Loucy (cell line): ENCODE measurements at regions not wholly inside any gene's neighbourhood (a gene's known extent, or its start where the extent isn't known, plus 50 kb on each side); places are given as distances from the start of the nearest gene placed in this dataset.

Experiments
- EZH2phosphoT487 ChIP-seq: fragments of 200-600 bp; IDR thresholded peaks from 2 replicates; pipeline ENCODE4 v1.6.1; 2018; ENCODE audit warnings: antibody characterized with exemption, mild to moderate bottlenecking, moderate library complexity, borderline replicate concordance
- TF ChIP-seq, protein P1 (sequence below): fragments of 200-600 bp; sonication (generic); conservative IDR thresholded peaks from 2 replicates; pipeline ENCODE4 v1.5.1; 2014; ENCODE audit warnings: mild to moderate bottlenecking, antibody characterized with exemption, low read length

DNA sequence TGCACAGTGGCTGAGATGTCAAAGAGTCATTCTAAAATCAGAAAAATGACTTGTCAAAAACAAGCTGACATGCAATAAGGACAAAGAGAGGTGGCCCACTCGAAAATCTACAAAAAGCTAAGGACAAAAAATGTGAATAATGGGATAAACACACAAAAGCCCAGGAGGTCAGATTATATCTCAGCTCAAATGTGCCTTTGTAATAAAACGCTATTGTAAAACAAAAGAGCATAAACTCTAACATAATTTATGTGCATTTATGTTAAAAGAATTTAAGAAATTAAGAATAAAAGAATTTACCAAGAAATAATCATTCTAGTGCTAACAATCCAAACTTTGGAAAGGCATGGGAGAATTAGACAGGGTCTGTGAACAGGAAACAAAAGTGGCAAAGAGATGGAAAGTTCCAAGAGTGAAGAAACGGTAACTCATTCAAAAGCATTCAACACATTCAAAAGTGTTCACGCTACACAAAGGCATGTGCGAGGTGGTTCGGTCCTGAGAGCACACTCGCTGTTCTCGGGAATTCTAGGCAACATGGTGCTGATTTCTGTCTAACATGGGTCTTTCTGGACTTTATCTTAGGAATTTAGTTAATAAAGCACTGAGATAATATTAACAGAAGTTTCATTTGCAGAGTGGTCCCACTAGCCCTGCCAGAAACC lies 197.7 kb downstream of the KATNAL1 start:
- TF ChIP-seq, protein P1, sequence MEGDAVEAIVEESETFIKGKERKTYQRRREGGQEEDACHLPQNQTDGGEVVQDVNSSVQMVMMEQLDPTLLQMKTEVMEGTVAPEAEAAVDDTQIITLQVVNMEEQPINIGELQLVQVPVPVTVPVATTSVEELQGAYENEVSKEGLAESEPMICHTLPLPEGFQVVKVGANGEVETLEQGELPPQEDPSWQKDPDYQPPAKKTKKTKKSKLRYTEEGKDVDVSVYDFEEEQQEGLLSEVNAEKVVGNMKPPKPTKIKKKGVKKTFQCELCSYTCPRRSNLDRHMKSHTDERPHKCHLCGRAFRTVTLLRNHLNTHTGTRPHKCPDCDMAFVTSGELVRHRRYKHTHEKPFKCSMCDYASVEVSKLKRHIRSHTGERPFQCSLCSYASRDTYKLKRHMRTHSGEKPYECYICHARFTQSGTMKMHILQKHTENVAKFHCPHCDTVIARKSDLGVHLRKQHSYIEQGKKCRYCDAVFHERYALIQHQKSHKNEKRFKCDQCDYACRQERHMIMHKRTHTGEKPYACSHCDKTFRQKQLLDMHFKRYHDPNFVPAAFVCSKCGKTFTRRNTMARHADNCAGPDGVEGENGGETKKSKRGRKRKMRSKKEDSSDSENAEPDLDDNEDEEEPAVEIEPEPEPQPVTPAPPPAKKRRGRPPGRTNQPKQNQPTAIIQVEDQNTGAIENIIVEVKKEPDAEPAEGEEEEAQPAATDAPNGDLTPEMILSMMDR: no peak
- no peak for TF ChIP-seq EZH2phosphoT487
